OCI-LY7 (cell line): ENCODE measurements at regions not wholly inside any gene's neighbourhood (a gene's known extent, or its start where the extent isn't known, plus 50 kb on each side); places are given as distances from the start of the nearest gene placed in this dataset.

Experiments used
- CTCF ChIP-seq: fragments of 200-600 bp; sonication (generic); conservative IDR thresholded peaks from 2 replicates; pipeline ENCODE4 v1.5.1; 2014; ENCODE audit warnings: mild to moderate bottlenecking, antibody characterized with exemption, low read length, moderate library complexity, mixed read lengths
- EZH2phosphoT487 ChIP-seq: fragments of 200-600 bp; sonication (generic); IDR thresholded peaks from 2 replicates; pipeline ENCODE4 v1.6.1; 2018; ENCODE audit warnings: low read depth, borderline replicate concordance, mild to moderate bottlenecking, mixed run types, antibody characterized with exemption, low read length, moderate library complexity, mixed read lengths

- TF ChIP-seq CTCF (no peak), EZH2phosphoT487 (no peak)
These were observed 71.6 kb upstream of the STC2 start for GRCh38 chr5:173399851-173400250.
